ENCODE measurements at regions not wholly inside any gene's neighbourhood (a gene's known extent, or its start where the extent isn't known, plus 50 kb on each side); places are given as distances from the start of the nearest gene placed in this dataset.

DNA sequence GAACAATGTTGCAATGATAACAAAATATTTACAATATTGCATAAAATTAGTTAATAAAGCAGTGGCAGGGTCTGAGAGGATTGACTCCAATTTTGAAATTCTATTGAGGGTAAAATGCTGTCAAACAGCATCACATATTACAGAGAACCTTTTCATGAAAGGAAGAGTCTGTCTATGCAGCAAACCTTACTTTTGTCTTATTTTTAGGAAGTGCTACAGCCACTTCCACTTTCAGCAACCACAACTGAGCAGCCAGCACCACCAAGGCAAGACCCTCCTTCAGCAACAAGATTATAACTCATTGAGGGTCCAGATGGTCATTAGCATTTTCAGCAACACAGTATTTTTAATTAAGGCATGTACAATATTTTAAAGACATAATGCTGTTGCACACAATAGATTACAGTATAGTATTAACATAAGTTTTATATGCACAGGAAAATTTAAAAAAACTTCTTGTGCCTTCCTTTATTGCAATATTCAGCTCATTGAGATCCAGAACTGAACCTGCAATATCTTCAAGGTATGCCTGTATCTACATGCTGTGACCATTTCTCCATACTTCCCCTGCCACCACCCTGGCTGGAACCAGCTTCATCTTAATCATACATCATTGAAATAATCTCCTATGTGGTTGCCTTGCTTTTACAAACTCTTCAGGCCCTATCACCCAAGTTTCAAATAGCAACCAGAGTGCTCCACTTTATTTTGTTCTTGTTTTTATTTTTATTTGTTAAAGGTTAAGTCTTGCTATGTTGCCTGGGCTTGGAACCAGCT lies 711.2 kb downstream of the KCNA4 start:
- Histone ChIP-seq H3K4me1 (ENCODE audit: insufficient read depth, low read length) (peaks cover 34% of the 10 kb centered on the region), H3K4me3 (ENCODE audit: insufficient read depth, low read depth, low read length) (no peak overlapping the region), H2AFZ (ENCODE audit: low read depth, low read length) (no peak overlapping the region), H3K36me3 (ENCODE audit: insufficient read depth, low read length) (no peaks in the 10 kb centered on the region), H3K4me2 (ENCODE audit: low read length) (no peak overlapping the region), H3K79me2 (ENCODE audit: insufficient read depth, low read length) (no peaks in the 10 kb centered on the region), H3K9ac (ENCODE audit: low read length) (no peak overlapping the region), H3K9me3 (ENCODE audit: insufficient read depth, low read depth, low read length) (no peaks in the 10 kb centered on the region), H3K27ac (ENCODE audit: low read depth, low read length) (peak overlapping the region; percentile 50), H4K20me1 (ENCODE audit: insufficient read depth, low read length) (no peaks in the 10 kb centered on the region), H3K27me3 (ENCODE audit: insufficient read depth, low read length) (no peaks in the 10 kb centered on the region)
- no peak for TF ChIP-seq EZH2 (IDR thresholded peaks at IDR 0.05; ENCODE audit: insufficient read depth, low read length)
- TF ChIP-seq, protein P1, sequence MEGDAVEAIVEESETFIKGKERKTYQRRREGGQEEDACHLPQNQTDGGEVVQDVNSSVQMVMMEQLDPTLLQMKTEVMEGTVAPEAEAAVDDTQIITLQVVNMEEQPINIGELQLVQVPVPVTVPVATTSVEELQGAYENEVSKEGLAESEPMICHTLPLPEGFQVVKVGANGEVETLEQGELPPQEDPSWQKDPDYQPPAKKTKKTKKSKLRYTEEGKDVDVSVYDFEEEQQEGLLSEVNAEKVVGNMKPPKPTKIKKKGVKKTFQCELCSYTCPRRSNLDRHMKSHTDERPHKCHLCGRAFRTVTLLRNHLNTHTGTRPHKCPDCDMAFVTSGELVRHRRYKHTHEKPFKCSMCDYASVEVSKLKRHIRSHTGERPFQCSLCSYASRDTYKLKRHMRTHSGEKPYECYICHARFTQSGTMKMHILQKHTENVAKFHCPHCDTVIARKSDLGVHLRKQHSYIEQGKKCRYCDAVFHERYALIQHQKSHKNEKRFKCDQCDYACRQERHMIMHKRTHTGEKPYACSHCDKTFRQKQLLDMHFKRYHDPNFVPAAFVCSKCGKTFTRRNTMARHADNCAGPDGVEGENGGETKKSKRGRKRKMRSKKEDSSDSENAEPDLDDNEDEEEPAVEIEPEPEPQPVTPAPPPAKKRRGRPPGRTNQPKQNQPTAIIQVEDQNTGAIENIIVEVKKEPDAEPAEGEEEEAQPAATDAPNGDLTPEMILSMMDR (IDR thresholded peaks at IDR 0.05; ENCODE audit: insufficient read depth, low read depth, low read length), result no peak
- Mint-ChIP-seq H3K4me1 (ENCODE audit: low read depth, unreplicated experiment) (peaks cover 31% of the 10 kb centered on the region), H3K27me3 (ENCODE audit: low read depth, unreplicated experiment) (no peaks in the 10 kb centered on the region), H3K36me3 (ENCODE audit: low read depth, unreplicated experiment) (no peaks in the 10 kb centered on the region), H3K27ac (ENCODE audit: unreplicated experiment) (peak overlapping the region; percentile 23), H3K4me3 (ENCODE audit: unreplicated experiment) (no peak overlapping the region), H3K9me3 (ENCODE audit: unreplicated experiment) (no peaks in the 10 kb centered on the region)
- FAIRE-seq, result no peak
- no peak for DNase-seq (ENCODE audit: low read depth)

DNA sequence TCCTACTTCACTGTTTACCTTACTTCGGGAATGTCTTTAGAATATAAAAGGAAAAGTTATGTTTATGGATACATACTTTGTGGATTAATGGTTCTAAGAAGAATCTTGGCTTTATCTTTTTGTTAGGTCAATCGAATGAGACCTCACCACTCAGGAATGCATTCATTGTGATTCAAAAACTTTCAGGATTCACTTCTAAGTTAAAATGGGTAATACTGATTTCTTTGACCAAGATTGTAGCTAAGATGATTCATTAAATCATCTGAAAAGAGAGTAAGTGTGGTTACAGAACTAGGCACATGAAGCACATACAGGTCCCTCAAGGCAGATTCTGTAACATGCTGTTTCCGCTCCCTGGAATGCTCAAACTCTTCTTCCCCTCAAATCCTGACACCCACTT lies 716.4 kb downstream of the KCNA4 start:
- peak overlapping the region; percentile 76 for H3K9ac ChIP-seq (ENCODE audit: low read length)
- Mint-ChIP-seq H3K4me3 (ENCODE audit: unreplicated experiment) (no peak overlapping the region), H3K27ac (ENCODE audit: unreplicated experiment) (peak overlapping the region; percentile 78), H3K4me1 (ENCODE audit: low read depth, unreplicated experiment) (peaks cover 14% of the 10 kb centered on the region), H3K9me3 (ENCODE audit: unreplicated experiment) (no peaks in the 10 kb centered on the region), H3K27me3 (ENCODE audit: low read depth, unreplicated experiment) (no peaks in the 10 kb centered on the region), H3K36me3 (ENCODE audit: low read depth, unreplicated experiment) (peaks cover 2% of the 10 kb centered on the region)
- no peaks in the 10 kb centered on the region for H4K20me1 ChIP-seq (ENCODE audit: insufficient read depth, low read length)
- peaks cover 15% of the 10 kb centered on the region for H3K4me1 ChIP-seq (ENCODE audit: insufficient read depth, low read length)
- H3K79me2 ChIP-seq (ENCODE audit: insufficient read depth, low read length), result no peaks in the 10 kb centered on the region
- H3K4me3 ChIP-seq (ENCODE audit: insufficient read depth, low read depth, low read length), result no peak overlapping the region
- FAIRE-seq (peak; percentile 96), DNase-seq (ENCODE audit: low read depth) (peak; percentile 97)
- peak overlapping the region; percentile 97 for H3K27ac ChIP-seq (ENCODE audit: low read depth, low read length)
- H3K4me2 ChIP-seq (ENCODE audit: low read length), result peak overlapping the region; percentile 54
- TF ChIP-seq EZH2 (IDR thresholded peaks at IDR 0.05; ENCODE audit: insufficient read depth, low read length), result no peak
- TF ChIP-seq, protein P1 (IDR thresholded peaks at IDR 0.05; ENCODE audit: insufficient read depth, low read depth, low read length), result no peak
- H2AFZ ChIP-seq (ENCODE audit: low read depth, low read length), result no peak overlapping the region
- H3K36me3 ChIP-seq (ENCODE audit: insufficient read depth, low read length), result no peaks in the 10 kb centered on the region
- H3K9me3 ChIP-seq (ENCODE audit: insufficient read depth, low read depth, low read length), result no peaks in the 10 kb centered on the region
- no peaks in the 10 kb centered on the region for H3K27me3 ChIP-seq (ENCODE audit: insufficient read depth, low read length)

DNA sequence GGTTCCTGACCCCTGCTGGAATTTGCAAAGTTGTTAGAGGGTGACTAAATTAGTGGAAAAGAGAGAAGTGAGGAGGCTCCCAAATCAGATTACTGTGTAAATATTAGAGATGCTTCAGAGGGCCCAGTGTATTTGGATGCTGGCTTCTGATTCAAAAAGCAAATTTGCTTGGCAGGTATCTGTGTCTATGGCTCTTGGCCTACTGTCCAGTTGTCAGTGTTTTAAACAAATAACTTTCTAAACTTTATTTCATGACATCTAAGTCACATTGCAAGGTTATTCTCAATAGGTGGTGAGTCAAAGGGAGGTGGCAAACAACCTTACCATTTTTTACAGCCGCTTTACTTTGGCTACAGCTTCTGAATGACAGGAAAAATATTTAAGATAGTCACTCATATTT lies 720.1 kb downstream of the KCNA4 start:
- Mint-ChIP-seq H3K9me3 (ENCODE audit: unreplicated experiment) (no peaks in the 10 kb centered on the region), H3K4me1 (ENCODE audit: low read depth, unreplicated experiment) (peaks cover 30% of the 10 kb centered on the region), H3K36me3 (ENCODE audit: low read depth, unreplicated experiment) (peaks cover 2% of the 10 kb centered on the region), H3K27ac (ENCODE audit: unreplicated experiment) (no peak overlapping the region), H3K4me3 (ENCODE audit: unreplicated experiment) (no peak overlapping the region), H3K27me3 (ENCODE audit: low read depth, unreplicated experiment) (no peaks in the 10 kb centered on the region)
- Histone ChIP-seq H3K79me2 (ENCODE audit: insufficient read depth, low read length) (no peaks in the 10 kb centered on the region), H3K4me1 (ENCODE audit: insufficient read depth, low read length) (peaks cover 27% of the 10 kb centered on the region), H3K27me3 (ENCODE audit: insufficient read depth, low read length) (no peaks in the 10 kb centered on the region), H3K36me3 (ENCODE audit: insufficient read depth, low read length) (no peaks in the 10 kb centered on the region), H3K4me3 (ENCODE audit: insufficient read depth, low read depth, low read length) (no peak overlapping the region), H3K4me2 (ENCODE audit: low read length) (no peak overlapping the region), H3K9ac (ENCODE audit: low read length) (no peak overlapping the region), H3K9me3 (ENCODE audit: insufficient read depth, low read depth, low read length) (no peaks in the 10 kb centered on the region), H2AFZ (ENCODE audit: low read depth, low read length) (no peak overlapping the region), H3K27ac (ENCODE audit: low read depth, low read length) (no peak overlapping the region), H4K20me1 (ENCODE audit: insufficient read depth, low read length) (no peaks in the 10 kb centered on the region)
- TF ChIP-seq, protein P1 (IDR thresholded peaks at IDR 0.05; ENCODE audit: insufficient read depth, low read depth, low read length), result no peak
- TF ChIP-seq EZH2 (IDR thresholded peaks at IDR 0.05; ENCODE audit: insufficient read depth, low read length), result no peak
- FAIRE-seq (peak; percentile 39), DNase-seq (ENCODE audit: low read depth) (no peak)
